Hepatocyte (in vitro differentiated cells): ENCODE measurements at regions not wholly inside any gene's neighbourhood (a gene's known extent, or its start where the extent isn't known, plus 50 kb on each side); places are given as distances from the start of the nearest gene placed in this dataset.

Experiments used
- CTCF ChIP-seq: fragments of 200-600 bp; sonication (generic); IDR thresholded peaks from 2 replicates; pipeline ENCODE4 v1.5.1; 2016; ENCODE audit warnings: antibody characterized with exemption, mild to moderate bottlenecking; ENCODE audit not compliant: poor library complexity
- EZH2phosphoT487 ChIP-seq: fragments of 200-600 bp; sonication (generic); IDR thresholded peaks from one replicate; pipeline ENCODE4 v1.6.1; 2018; ENCODE audit warnings: antibody characterized with exemption, mild to moderate bottlenecking, low read depth, moderate library complexity; ENCODE audit not compliant: unreplicated experiment, severe bottlenecking

GRCh38 chr1:187716160-187716559 is 887.4 kb downstream of the PLA2G4A start:
- TF ChIP-seq CTCF (no peak), EZH2phosphoT487 (no peak)
